HEK293T (cell line): ENCODE measurements at regions not wholly inside any gene's neighbourhood (a gene's known extent, or its start where the extent isn't known, plus 50 kb on each side); places are given as distances from the start of the nearest gene placed in this dataset.

ENCODE experiments used
- CTCF ChIA-PET: fragments of 350-600 bp; formaldehyde crosslinking; extraction: SDS; loops from one replicate; lab custom pipeline; 2021; ENCODE audit warnings: antibody characterized with exemption, inconsistent platforms; lab: Yijun Ruan, JAX
- POLR2A ChIA-PET: fragments of 350-600 bp; formaldehyde crosslinking; extraction: SDS; loops from one replicate; lab custom pipeline; 2020; ENCODE audit warnings: antibody characterized with exemption, inconsistent platforms; lab: Yijun Ruan, JAX
- DNase-seq: peaks from one replicate; pipeline ENCODE4 v3.0.0; 2012; ENCODE audit warnings: mixed read lengths; ENCODE audit errors: extremely low spot score
- ARNT ChIP-seq: fragments of 450-650 bp; IDR thresholded peaks from 2 replicates; pipeline ENCODE4 v1.6.1; 2017; ENCODE audit warnings: mild to moderate bottlenecking
- BHLHE40 ChIP-seq: fragments of 450-650 bp; IDR thresholded peaks from 2 replicates; pipeline ENCODE4 v1.6.1; 2016; ENCODE audit warnings: mild to moderate bottlenecking, moderate library complexity, borderline replicate concordance
- CTBP1 ChIP-seq: fragments of 450-650 bp; IDR thresholded peaks from 2 replicates; pipeline ENCODE4 v1.6.1; 2016; ENCODE audit warnings: borderline replicate concordance
- ELF4 ChIP-seq: fragments of 450-650 bp; IDR thresholded peaks from 2 replicates; pipeline ENCODE4 v1.6.1; 2017; ENCODE audit warnings: antibody characterized with exemption
- FOXA1 ChIP-seq: fragments of 450-650 bp; IDR thresholded peaks from 2 replicates; pipeline ENCODE4 v1.6.1; 2016; ENCODE audit warnings: mild to moderate bottlenecking
- FOXK2 ChIP-seq: fragments of 450-650 bp; IDR thresholded peaks from 2 replicates; pipeline ENCODE4 v1.6.1; 2016; ENCODE audit warnings: mild to moderate bottlenecking
- FOXM1 ChIP-seq: fragments of 450-650 bp; IDR thresholded peaks from 2 replicates; pipeline ENCODE4 v1.6.1; 2017; ENCODE audit warnings: mild to moderate bottlenecking, borderline replicate concordance
- HDGF ChIP-seq: fragments of 450-650 bp; IDR thresholded peaks from 2 replicates; pipeline ENCODE4 v1.6.1; 2017; ENCODE audit warnings: antibody characterized with exemption, borderline replicate concordance
- L3MBTL2 ChIP-seq: fragments of 450-650 bp; conservative IDR thresholded peaks from 2 replicates; pipeline ENCODE4 v1.6.1; 2016; ENCODE audit warnings: mild to moderate bottlenecking
- LEF1 ChIP-seq: fragments of 450-650 bp; IDR thresholded peaks from 2 replicates; pipeline ENCODE4 v1.6.1; 2017; ENCODE audit warnings: mild to moderate bottlenecking, borderline replicate concordance
- NFRKB ChIP-seq: fragments of 450-650 bp; IDR thresholded peaks from 2 replicates; pipeline ENCODE4 v1.6.1; 2016; ENCODE audit warnings: mild to moderate bottlenecking, moderate library complexity
- PKNOX1 ChIP-seq: fragments of 450-650 bp; IDR thresholded peaks from 2 replicates; pipeline ENCODE4 v1.6.1; 2016
- SP1 ChIP-seq: fragments of 450-650 bp; IDR thresholded peaks from 2 replicates; pipeline ENCODE4 v1.6.1; 2017
- SUZ12 ChIP-seq: fragments of 450-650 bp; IDR thresholded peaks from 2 replicates; pipeline ENCODE4 v1.6.1; 2016; ENCODE audit warnings: mild to moderate bottlenecking
- TARDBP ChIP-seq: fragments of 450-650 bp; IDR thresholded peaks from 2 replicates; pipeline ENCODE4 v1.6.1; 2016
- ZNF384 ChIP-seq: fragments of 450-650 bp; IDR thresholded peaks from 2 replicates; pipeline ENCODE4 v1.6.1; 2016

GRCh38 chr14:34069854-34070582 lies 119.1 kb upstream of the EGLN3 start:
- ChIA-PET CTCF (no interaction called here), POLR2A (interaction anchor here (1.4 kb wide), 1 partner anchor 10 kb away, joined by 4 read pairs; no protein-coding TSS in a partner anchor)
- no peak for DNase-seq
- TF ChIP-seq FOXK2: no peak
- TF ChIP-seq FOXA1: no peak
- no peak for TF ChIP-seq CTBP1
- no peak for TF ChIP-seq L3MBTL2

DNA sequence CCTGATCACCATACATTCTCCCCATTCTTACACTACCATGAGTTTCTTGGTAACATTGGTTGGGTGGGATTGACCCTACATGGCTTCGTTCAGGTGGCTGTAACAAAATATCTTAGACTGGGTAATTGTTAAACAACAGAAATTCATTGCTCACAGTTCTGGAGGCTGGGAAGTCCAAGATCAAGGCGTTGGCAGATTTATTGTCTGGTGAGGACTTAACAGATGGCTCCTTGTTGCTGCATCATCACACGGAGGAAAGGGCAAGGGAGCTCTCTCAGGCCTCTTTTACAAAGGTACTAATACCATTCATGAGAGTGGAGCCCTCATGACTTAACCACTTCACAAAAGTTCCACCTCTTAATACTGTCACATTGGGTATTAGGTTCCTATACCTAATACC lies 116.7 kb upstream of the EGLN3 start:
- no peak for DNase-seq
- ChIA-PET POLR2A (no interaction called here), CTCF (no interaction called here)
- TF ChIP-seq LEF1 (no peak), FOXM1 (no peak), L3MBTL2 (no peak), ELF4 (no peak), BHLHE40 (no peak), ARNT (no peak), NFRKB (no peak), TARDBP (no peak), SUZ12 (no peak)

- TF ChIP-seq PKNOX1: no peak
- no peak for TF ChIP-seq LEF1
- TF ChIP-seq L3MBTL2: no peak
- TF ChIP-seq FOXA1: no peak
- TF ChIP-seq HDGF: no peak
- no peak for TF ChIP-seq SP1
- no peak for TF ChIP-seq ZNF384
- no peak for TF ChIP-seq ELF4
- no peak for TF ChIP-seq ARNT
- no peak for TF ChIP-seq NFRKB
- TF ChIP-seq SUZ12: no peak
- TF ChIP-seq CTBP1: no peak
- TF ChIP-seq FOXK2: no peak
- no peak for TF ChIP-seq FOXM1
- TF ChIP-seq TARDBP: no peak
- no peak for TF ChIP-seq BHLHE40
- DNase-seq: no peak
- ChIA-PET CTCF (no interaction called here), POLR2A (interaction anchor here (1.4 kb wide), 1 partner anchor 15 kb away, joined by 3 read pairs; no protein-coding TSS in a partner anchor)
Measured at GRCh38 chr14:34065690-34066391, 115.0 kb upstream of the EGLN3 start.

DNA sequence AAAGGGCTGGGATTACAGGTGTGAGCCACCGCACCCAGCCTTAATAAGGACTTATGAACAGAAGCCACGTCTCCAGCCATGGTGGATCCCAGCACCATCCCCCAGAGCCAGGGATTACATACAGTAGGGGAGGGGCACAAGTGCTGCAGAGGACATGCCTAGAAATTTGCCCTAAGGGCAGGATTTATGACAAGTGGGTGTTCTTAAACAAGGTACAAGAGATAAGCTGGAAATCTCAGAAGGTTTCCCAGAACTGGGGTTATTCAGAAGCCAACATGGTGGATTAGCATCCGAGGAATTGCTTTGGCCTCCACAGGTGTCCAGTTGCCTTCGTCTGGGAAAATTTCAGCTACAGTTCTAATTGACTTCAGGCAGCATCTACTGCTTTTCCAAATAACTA lies 114.4 kb upstream of the EGLN3 start:
- TF ChIP-seq PKNOX1 (no peak), L3MBTL2 (no peak), SUZ12 (no peak), BHLHE40 (no peak), NFRKB (no peak), ARNT (no peak), FOXK2 (no peak), ZNF384 (no peak), LEF1 (no peak), SP1 (no peak), HDGF (no peak), FOXM1 (no peak), CTBP1 (no peak), TARDBP (no peak), FOXA1 (no peak), ELF4 (no peak)
- no peak for DNase-seq
- ChIA-PET CTCF (no interaction called here), POLR2A (interaction anchor here (1.4 kb wide), 1 partner anchor 16 kb away, joined by 3 read pairs; no protein-coding TSS in a partner anchor)

- DNase-seq: no peak
- TF ChIP-seq FOXA1 (no peak), FOXM1 (no peak), SUZ12 (no peak), PKNOX1 (no peak), BHLHE40 (no peak), ARNT (no peak), SP1 (no peak), LEF1 (no peak), HDGF (no peak), NFRKB (no peak)
- POLR2A ChIA-PET: no interaction called here
- CTCF ChIA-PET: interaction anchor here (0.6 kb wide), 1 partner anchor 1809 kb away, joined by 3 read pairs; no protein-coding TSS in a partner anchor
Measured at GRCh38 chr14:34064349-34064748, 113.5 kb upstream of the EGLN3 start.

GRCh38 chr14:34063470-34064164 lies 112.7 kb upstream of the EGLN3 start:
- DNase-seq: no peak
- CTCF ChIA-PET: no interaction called here
- POLR2A ChIA-PET: no interaction called here
- TF ChIP-seq SUZ12 (no peak), ZNF384 (no peak), FOXM1 (no peak)
